ENCODE measurements at regions not wholly inside any gene's neighbourhood (a gene's known extent, or its start where the extent isn't known, plus 50 kb on each side); places are given as distances from the start of the nearest gene placed in this dataset.

GRCh38 chr1:118788463-118788862 lies 199.7 kb downstream of the TBX15 start:
- TF ChIP-seq CTCF (IDR thresholded peaks at IDR 0.05; ENCODE audit: poor library complexity) (no peak), EZH2phosphoT487 (IDR thresholded peaks at IDR 0.05; ENCODE audit: low read depth, severe bottlenecking, unreplicated experiment) (no peak), EZH2 (IDR thresholded peaks at IDR 0.05; ENCODE audit: borderline replicate concordance) (no peak)

Measured in hepatocyte (in vitro differentiated cells).